Keratinocyte (primary cell): ENCODE measurements at regions not wholly inside any gene's neighbourhood (a gene's known extent, or its start where the extent isn't known, plus 50 kb on each side); places are given as distances from the start of the nearest gene placed in this dataset.

Experiments used
- DNase-seq: peaks from one replicate; pipeline ENCODE4 v3.0.0-alpha.2; 2011; ENCODE audit warnings: low read depth, missing footprints, low spot score
- FAIRE-seq: peaks from 2 replicates; lab custom pipeline; 2011; peaks lifted over from hg19 to GRCh38; lab: Jason Lieb, UNC
- H2AFZ ChIP-seq: 2 replicates; pipeline ENCODE4 v1.6.0; 2012; ENCODE audit warnings: low read length, control low read depth, inconsistent platforms; ENCODE audit not compliant: control insufficient read depth
- H3K27ac ChIP-seq: 2 replicates; pipeline ENCODE4 v1.5.1; 2011; ENCODE audit warnings: low read length; ENCODE audit not compliant: control insufficient read depth, insufficient read depth
- H3K27me3 ChIP-seq: 3 replicates; pipeline ENCODE4 v1.6.0; 2011; ENCODE audit warnings: low read length; ENCODE audit not compliant: control insufficient read depth, insufficient read depth; ENCODE audit errors: extremely low read depth
- H3K36me3 ChIP-seq, 2 experiments: 2 replicates in 1 of 2; 3 replicates in 1 of 2; pipeline ENCODE4 v1.5.1; 2011; ENCODE audit warnings: low read length in 2 of 2, mild to moderate bottlenecking in 1 of 2; ENCODE audit not compliant: control insufficient read depth in 2 of 2, insufficient read depth in 2 of 2; ENCODE audit errors: extremely low read depth in 1 of 2
- H3K4me1 ChIP-seq: 3 replicates; pipeline ENCODE4 v1.5.1; 2011; ENCODE audit warnings: low read length; ENCODE audit not compliant: control insufficient read depth, insufficient read depth; ENCODE audit errors: extremely low read depth
- H3K4me2 ChIP-seq: 3 replicates; pipeline ENCODE4 v1.6.0; 2011; ENCODE audit warnings: low read depth, low read length; ENCODE audit not compliant: control insufficient read depth, insufficient read depth; ENCODE audit errors: extremely low read depth
- H3K4me3 ChIP-seq, 3 experiments: fragments of 200-600 bp in 1 of 3; sonication (generic) in 1 of 3; 2 replicates in 2 of 3; 3 replicates in 1 of 3; pipeline ENCODE4 v1.5.1; 2011 to 2016; ENCODE audit warnings: low read length in 3 of 3, mild to moderate bottlenecking in 3 of 3, control low read depth in 2 of 3, inconsistent platforms in 1 of 3, low read depth in 1 of 3, mixed read lengths in 1 of 3, mixed run types in 1 of 3, moderate library complexity in 1 of 3; ENCODE audit not compliant: control insufficient read depth in 2 of 3, insufficient read depth in 2 of 3; ENCODE audit errors: extremely low read depth in 1 of 3
- H3K79me2 ChIP-seq: 2 replicates; pipeline ENCODE4 v1.6.0; 2012; ENCODE audit warnings: low read length; ENCODE audit not compliant: control insufficient read depth, insufficient read depth
- H3K9ac ChIP-seq: 3 replicates; pipeline ENCODE4 v1.6.0; 2011; ENCODE audit warnings: low read length; ENCODE audit not compliant: control insufficient read depth, insufficient read depth; ENCODE audit errors: extremely low read depth
- H3K9me1 ChIP-seq: 3 replicates; pipeline ENCODE4 v1.6.0; 2011; ENCODE audit warnings: low read length; ENCODE audit not compliant: control insufficient read depth, insufficient read depth; ENCODE audit errors: extremely low read depth
- H3K9me3 ChIP-seq: 2 replicates; pipeline ENCODE4 v1.5.1; 2012; ENCODE audit warnings: low read depth, low read length; ENCODE audit not compliant: control insufficient read depth
- H4K20me1 ChIP-seq: 3 replicates; pipeline ENCODE4 v1.6.0; 2011; ENCODE audit warnings: low read length; ENCODE audit not compliant: control insufficient read depth, insufficient read depth; ENCODE audit errors: extremely low read depth
- EZH2 ChIP-seq: IDR thresholded peaks from one replicate; pipeline ENCODE4 v1.6.1; 2012; ENCODE audit warnings: inconsistent platforms, mild to moderate bottlenecking, low read length, moderate library complexity
- dilution Hi-C: fragments of 300-500 bp; cut with MboI; formaldehyde crosslinking; loops from one replicate; pipeline ENCODE4 v1.7.0; 2020; ENCODE audit warnings: low sequenced_read_pairs; ENCODE audit not compliant: extremely low pct_ligation_motif_present
- TF ChIP-seq, protein P1 (sequence below), 3 experiments: IDR thresholded peaks in 1 of 3; conservative IDR thresholded peaks in 1 of 3; optimal IDR thresholded peaks in 1 of 3; 2 replicates in 2 of 3; 3 replicates in 1 of 3; pipeline versions ENCODE3 to v1.5.1; 2011; ENCODE audit warnings: low read length in 3 of 3, mild to moderate bottlenecking in 3 of 3, moderate library complexity in 2 of 3, control low read depth in 1 of 3, inconsistent platforms in 1 of 3; ENCODE audit not compliant: insufficient read depth in 2 of 3; ENCODE audit errors: extremely low read depth in 1 of 3

DNA sequence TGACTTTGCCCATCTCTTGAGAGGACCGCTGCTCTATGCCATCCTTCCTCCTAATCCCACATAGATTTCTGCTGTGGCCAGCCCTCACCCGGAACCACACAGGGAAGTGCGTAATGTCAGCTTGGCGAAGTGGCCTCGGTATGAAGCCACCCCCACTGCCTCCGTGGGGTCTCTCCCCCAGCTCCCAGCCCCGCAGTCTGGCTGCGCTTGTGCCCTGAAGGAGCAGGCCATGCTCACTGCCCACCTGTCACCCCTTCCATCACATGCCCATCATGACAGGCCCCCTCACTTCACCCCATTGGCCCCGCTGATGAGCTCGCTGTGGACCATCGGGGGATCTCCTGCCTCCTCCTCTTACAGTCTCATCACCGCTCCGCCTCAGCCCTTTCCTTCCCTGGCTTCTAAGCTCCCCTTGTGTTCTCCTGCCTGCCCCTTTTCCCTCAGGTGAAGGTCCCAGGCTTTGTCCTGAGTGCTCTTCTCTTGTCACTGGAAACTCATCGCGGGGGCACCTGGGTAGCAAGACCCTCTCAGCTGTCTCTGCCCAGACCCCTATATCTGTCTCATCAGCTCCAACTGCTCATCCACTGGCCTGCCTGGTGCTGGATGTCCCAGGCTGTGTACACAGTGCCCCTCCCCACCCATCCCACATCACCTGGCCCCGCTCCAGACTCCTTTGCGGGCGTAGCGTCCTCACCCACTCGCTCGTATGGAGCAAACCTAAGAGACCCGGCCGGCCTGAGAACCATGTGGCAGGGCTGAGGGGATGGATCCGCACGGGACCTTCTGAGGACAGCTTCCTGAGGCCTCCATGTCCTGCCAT lies 81.7 kb downstream of the GLI2 start:
- H3K4me2 ChIP-seq = no peak overlapping the region
- no peaks in the 10 kb centered on the region for H3K9me1 ChIP-seq
- no peaks in the 10 kb centered on the region for H3K9me3 ChIP-seq
- H4K20me1 ChIP-seq = no peaks in the 10 kb centered on the region
- H3K9ac ChIP-seq = no peak overlapping the region
- no peaks in the 10 kb centered on the region for H3K79me2 ChIP-seq
- TF ChIP-seq, protein P1, sequence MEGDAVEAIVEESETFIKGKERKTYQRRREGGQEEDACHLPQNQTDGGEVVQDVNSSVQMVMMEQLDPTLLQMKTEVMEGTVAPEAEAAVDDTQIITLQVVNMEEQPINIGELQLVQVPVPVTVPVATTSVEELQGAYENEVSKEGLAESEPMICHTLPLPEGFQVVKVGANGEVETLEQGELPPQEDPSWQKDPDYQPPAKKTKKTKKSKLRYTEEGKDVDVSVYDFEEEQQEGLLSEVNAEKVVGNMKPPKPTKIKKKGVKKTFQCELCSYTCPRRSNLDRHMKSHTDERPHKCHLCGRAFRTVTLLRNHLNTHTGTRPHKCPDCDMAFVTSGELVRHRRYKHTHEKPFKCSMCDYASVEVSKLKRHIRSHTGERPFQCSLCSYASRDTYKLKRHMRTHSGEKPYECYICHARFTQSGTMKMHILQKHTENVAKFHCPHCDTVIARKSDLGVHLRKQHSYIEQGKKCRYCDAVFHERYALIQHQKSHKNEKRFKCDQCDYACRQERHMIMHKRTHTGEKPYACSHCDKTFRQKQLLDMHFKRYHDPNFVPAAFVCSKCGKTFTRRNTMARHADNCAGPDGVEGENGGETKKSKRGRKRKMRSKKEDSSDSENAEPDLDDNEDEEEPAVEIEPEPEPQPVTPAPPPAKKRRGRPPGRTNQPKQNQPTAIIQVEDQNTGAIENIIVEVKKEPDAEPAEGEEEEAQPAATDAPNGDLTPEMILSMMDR (optimal IDR thresholded peaks at IDR 0.05 in 1 of 3, IDR thresholded peaks at IDR 0.05 in 1 of 3, conservative IDR thresholded peaks at IDR 0.05 in 1 of 3; ENCODE audit: extremely low read depth in 1 of 3, insufficient read depth in 2 of 3, low read length in 3 of 3) = no peak
- no peak for TF ChIP-seq EZH2
- no peak overlapping the region for H3K27ac ChIP-seq
- H3K27me3 ChIP-seq = peaks cover 5% of the 10 kb centered on the region
- DNase-seq (no peak), FAIRE-seq (no peak)
- no peak overlapping the region for H3K4me3 ChIP-seq
- no peaks in the 10 kb centered on the region for H3K36me3 ChIP-seq
- no peaks in the 10 kb centered on the region for H3K4me1 ChIP-seq
- H2AFZ ChIP-seq = no peak overlapping the region
- dilution Hi-C loops = no loop called here

DNA sequence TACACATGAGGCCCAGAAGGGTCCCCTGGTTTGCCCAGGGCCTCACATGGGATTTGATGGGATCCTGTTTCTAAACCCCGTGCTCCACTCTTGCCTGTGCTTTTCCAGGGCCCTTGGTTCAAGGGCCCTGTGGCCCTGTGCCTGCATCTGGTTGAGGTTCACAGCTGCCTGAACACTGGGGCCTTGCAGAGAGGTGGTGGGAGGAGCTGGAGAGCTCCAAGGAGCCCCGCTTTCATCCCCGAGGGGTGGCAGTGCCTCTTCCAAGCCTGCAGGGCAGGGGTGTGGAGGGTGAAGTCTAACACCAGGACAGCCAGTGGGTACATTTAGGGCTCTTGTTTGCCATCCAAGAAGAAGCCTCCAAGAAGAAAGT lies 82.3 kb downstream of the GLI2 start:
- no peak overlapping the region for H2AFZ ChIP-seq
- no peaks in the 10 kb centered on the region for H3K9me3 ChIP-seq
- H3K9ac ChIP-seq = no peak overlapping the region
- H3K79me2 ChIP-seq = no peaks in the 10 kb centered on the region
- TF ChIP-seq EZH2 = no peak
- TF ChIP-seq, protein P1 (optimal IDR thresholded peaks at IDR 0.05 in 1 of 3, IDR thresholded peaks at IDR 0.05 in 1 of 3, conservative IDR thresholded peaks at IDR 0.05 in 1 of 3; ENCODE audit: extremely low read depth in 1 of 3, insufficient read depth in 2 of 3, low read length in 3 of 3) = no peak
- H3K27ac ChIP-seq = no peak overlapping the region
- FAIRE-seq (no peak), DNase-seq (no peak)
- H3K4me1 ChIP-seq = no peaks in the 10 kb centered on the region
- H4K20me1 ChIP-seq = no peaks in the 10 kb centered on the region
- no peaks in the 10 kb centered on the region for H3K9me1 ChIP-seq
- H3K27me3 ChIP-seq = peaks cover 5% of the 10 kb centered on the region
- dilution Hi-C loops = no loop called here
- no peaks in the 10 kb centered on the region for H3K36me3 ChIP-seq
- no peak overlapping the region for H3K4me2 ChIP-seq
- no peak overlapping the region for H3K4me3 ChIP-seq
